ENCODE measurements at regions not wholly inside any gene's neighbourhood (a gene's known extent, or its start where the extent isn't known, plus 50 kb on each side); places are given as distances from the start of the nearest gene placed in this dataset.

GRCh38 chr7:12881712-12882111, 194.3 kb downstream of the ARL4A start:
- TF ChIP-seq ARNT (IDR thresholded peaks at IDR 0.05) (no peak), PKNOX1 (IDR thresholded peaks at IDR 0.05) (no peak)

Data from HEK293T (cell line).